Smooth muscle cell (in vitro differentiated cells): ENCODE measurements at regions not wholly inside any gene's neighbourhood (a gene's known extent, or its start where the extent isn't known, plus 50 kb on each side); places are given as distances from the start of the nearest gene placed in this dataset.

Source experiments
- DNase-seq: peaks from one replicate; lab custom pipeline; 2025; ENCODE audit not compliant: unreplicated experiment; lab: John Stamatoyannopoulos, UW
- H2AFZ ChIP-seq: fragments of 200-600 bp; sonication (generic); 2 replicates; pipeline ENCODE4 v1.6.0; 2016; ENCODE audit warnings: antibody characterized with exemption, low read depth, mild to moderate bottlenecking
- H3F3A ChIP-seq: fragments of 200-600 bp; sonication (generic); 2 replicates; pipeline ENCODE4 v1.6.0; 2017; ENCODE audit warnings: antibody characterized with exemption, low read depth
- H3K27ac ChIP-seq: fragments of 200-600 bp; sonication (generic); 2 replicates; pipeline ENCODE4 v1.5.1; 2016; ENCODE audit warnings: low read depth, mild to moderate bottlenecking
- H3K27me3 ChIP-seq: fragments of 200-600 bp; sonication (generic); 2 replicates; pipeline ENCODE4 v1.6.1; 2016; ENCODE audit warnings: low read depth, mild to moderate bottlenecking
- H3K36me3 ChIP-seq: fragments of 200-600 bp; sonication (generic); 2 replicates; pipeline ENCODE4 v1.5.1; 2016; ENCODE audit warnings: low read depth
- H3K4me1 ChIP-seq: fragments of 200-600 bp; sonication (generic); 2 replicates; pipeline ENCODE4 v1.5.1; 2016; ENCODE audit warnings: low read depth
- H3K4me2 ChIP-seq: fragments of 200-600 bp; sonication (generic); 2 replicates; pipeline ENCODE4 v1.6.0; 2016; ENCODE audit warnings: mild to moderate bottlenecking
- H3K4me3 ChIP-seq: fragments of 200-600 bp; sonication (generic); 2 replicates; pipeline ENCODE4 v1.5.1; 2016; ENCODE audit warnings: mild to moderate bottlenecking
- H3K79me2 ChIP-seq: fragments of 200-600 bp; sonication (generic); 2 replicates; pipeline ENCODE4 v1.6.0; 2016; ENCODE audit warnings: low read depth, mild to moderate bottlenecking
- H3K9ac ChIP-seq: fragments of 200-600 bp; sonication (generic); 2 replicates; pipeline ENCODE4 v1.6.0; 2016; ENCODE audit warnings: low read depth
- H3K9me3 ChIP-seq: fragments of 200-600 bp; sonication (generic); replicated peaks from 2 replicates; pipeline ENCODE4 v1.5.1; 2016; ENCODE audit warnings: low read depth
- H4K20me1 ChIP-seq: fragments of 200-600 bp; sonication (generic); 2 replicates; pipeline ENCODE4 v1.6.0; 2016; ENCODE audit warnings: low read depth
- CTCF ChIP-seq: fragments of 200-600 bp; sonication (generic); IDR thresholded peaks from 2 replicates; pipeline ENCODE4 v1.5.1; 2017; ENCODE audit warnings: borderline replicate concordance, mild to moderate bottlenecking, antibody characterized with exemption; ENCODE audit not compliant: insufficient read depth, poor library complexity, severe bottlenecking
- WGBS: methylation state at CpG from one replicate; pipeline ENCODE4 v1.1.7; 2016; ENCODE audit warnings: low lambda C conversion rate; 5-methylcytosine and 5-hydroxymethylcytosine counted together

- Histone ChIP-seq H2AFZ (no peak overlapping the region), H3K9me3 (no peaks in the 10 kb centered on the region), H3F3A (no peaks in the 10 kb centered on the region), H3K79me2 (no peaks in the 10 kb centered on the region), H3K9ac (no peak overlapping the region), H3K36me3 (no peaks in the 10 kb centered on the region), H4K20me1 (no peaks in the 10 kb centered on the region), H3K4me3 (no peak overlapping the region), H3K4me2 (no peak overlapping the region), H3K27ac (no peak overlapping the region), H3K4me1 (no peaks in the 10 kb centered on the region), H3K27me3 (no peaks in the 10 kb centered on the region)
- DNase-seq: no peak
- 78% methylated on average over 1 of the region's 1 CpG for WGBS
- no peak for TF ChIP-seq CTCF
Observed at GRCh38 chr2:16062471-16063250, 122.3 kb downstream of the MYCN start.

GRCh38 chr2:16061441-16062217 is 121.3 kb downstream of the MYCN start:
- Histone ChIP-seq H3K4me2 (no peak overlapping the region), H4K20me1 (no peaks in the 10 kb centered on the region), H3K9ac (no peak overlapping the region), H3K79me2 (no peaks in the 10 kb centered on the region), H3K4me1 (no peaks in the 10 kb centered on the region), H3K27ac (no peak overlapping the region), H3K36me3 (no peaks in the 10 kb centered on the region), H3F3A (no peaks in the 10 kb centered on the region), H3K27me3 (no peaks in the 10 kb centered on the region), H3K9me3 (no peaks in the 10 kb centered on the region), H3K4me3 (no peak overlapping the region), H2AFZ (no peak overlapping the region)
- no peak for DNase-seq
- TF ChIP-seq CTCF: no peak
- WGBS: 73% methylated on average over 2 of the region's 2 CpGs

- no peak overlapping the region for H3K27ac ChIP-seq
- no peaks in the 10 kb centered on the region for H4K20me1 ChIP-seq
- no peak for TF ChIP-seq CTCF
- H3K9ac ChIP-seq: no peak overlapping the region
- no peak overlapping the region for H3K4me2 ChIP-seq
- H2AFZ ChIP-seq: no peak overlapping the region
- H3K9me3 ChIP-seq: no peaks in the 10 kb centered on the region
- WGBS: 92% methylated on average over 3 of the region's 3 CpGs
- no peak for DNase-seq
- no peak overlapping the region for H3K4me3 ChIP-seq
- no peaks in the 10 kb centered on the region for H3K79me2 ChIP-seq
- no peaks in the 10 kb centered on the region for H3K36me3 ChIP-seq
- no peaks in the 10 kb centered on the region for H3F3A ChIP-seq
- H3K4me1 ChIP-seq: no peaks in the 10 kb centered on the region
- H3K27me3 ChIP-seq: no peaks in the 10 kb centered on the region
Observed at GRCh38 chr2:16060936-16061338, 120.6 kb downstream of the MYCN start.
